CD4-positive, alpha-beta T cell (primary cell): ENCODE measurements at regions not wholly inside any gene's neighbourhood (a gene's known extent, or its start where the extent isn't known, plus 50 kb on each side); places are given as distances from the start of the nearest gene placed in this dataset.

Experiments used
- ATAC-seq: fragments of 200-7000 bp; cut with Tn5 transposase; one replicate; pipeline ENCODE4 v1.10.0; 2022; ENCODE audit warnings: mild to moderate bottlenecking; ENCODE audit not compliant: poor library complexity
- CTCF ChIA-PET: fragments of 350-600 bp; sonication (Branson Sonifier 250); formaldehyde crosslinking; loops from one replicate; lab custom pipeline; 2021; ENCODE audit warnings: antibody characterized with exemption, inconsistent platforms; lab: Charles Lee
- POLR2A ChIA-PET: fragments of 350-600 bp; sonication (Branson Sonifier 250); formaldehyde crosslinking; loops from one replicate; lab custom pipeline; 2021; ENCODE audit warnings: antibody characterized with exemption, inconsistent platforms; lab: Charles Lee
- DNase-seq, 14 experiments: peaks; one replicate each; pipeline ENCODE4 v3.0.0-alpha.2; 2013 to 2020; ENCODE audit warnings: mixed read lengths in 2 of 14
- H3K27ac ChIP-seq, 2 donors: one replicate each; pipeline versions ENCODE4 v1.5.1 to v1.7.0; 2013; ENCODE audit warnings: low read length in 2 of 2, low read depth in 1 of 2, mild to moderate bottlenecking in 1 of 2
- H3K27me3 ChIP-seq, 2 experiments: 1 replicate in 1 of 2; 2 replicates in 1 of 2; pipeline versions ENCODE4 v1.6.1 to v1.7.0; 2013; ENCODE audit warnings: low read length in 2 of 2, control low read depth in 1 of 2, mild to moderate bottlenecking in 1 of 2, moderate library complexity in 1 of 2; ENCODE audit not compliant: insufficient read depth in 2 of 2, control insufficient read depth in 1 of 2
- H3K36me3 ChIP-seq: one replicate; pipeline ENCODE4 v1.6.1; 2013; ENCODE audit warnings: low read length, control low read depth; ENCODE audit not compliant: insufficient read depth
- H3K4me1 ChIP-seq: one replicate; pipeline ENCODE4 v1.6.1; 2013; ENCODE audit warnings: low read length, control low read depth; ENCODE audit not compliant: insufficient read depth
- H3K4me3 ChIP-seq: one replicate; pipeline ENCODE4 v1.5.1; 2013; ENCODE audit warnings: mild to moderate bottlenecking, low read length, moderate library complexity
- H3K9me3 ChIP-seq, 2 experiments: 1 replicate in 1 of 2; 2 replicates in 1 of 2; pipeline versions ENCODE4 v1.6.1 to v1.7.0; 2013; ENCODE audit warnings: low read length in 2 of 2, mild to moderate bottlenecking in 2 of 2, control low read depth in 1 of 2, moderate library complexity in 1 of 2; ENCODE audit not compliant: control insufficient read depth in 1 of 2, insufficient read depth in 1 of 2
- H3K27ac Mint-ChIP-seq: one replicate; pipeline ENCODE4 v1.8.0; 2020; ENCODE audit warnings: mixed read lengths
- H3K27me3 Mint-ChIP-seq: one replicate; pipeline ENCODE4 v1.8.0; 2021; ENCODE audit warnings: mixed read lengths
- H3K36me3 Mint-ChIP-seq: one replicate; pipeline ENCODE4 v1.8.0; 2021; ENCODE audit warnings: low read depth, mixed read lengths
- H3K4me1 Mint-ChIP-seq: one replicate; pipeline ENCODE4 v1.8.0; 2021; ENCODE audit warnings: low read depth, mixed read lengths
- H3K4me3 Mint-ChIP-seq: one replicate; pipeline ENCODE4 v1.8.0; 2020; ENCODE audit warnings: mild to moderate bottlenecking, mixed read lengths
- H3K9me3 Mint-ChIP-seq: one replicate; pipeline ENCODE4 v1.8.0; 2020; ENCODE audit warnings: mixed read lengths
- CTCF ChIP-seq: fragments of 200-600 bp; IDR thresholded peaks from one replicate; pipeline ENCODE4 v1.8.0; 2022; ENCODE audit warnings: antibody characterized with exemption, mild to moderate bottlenecking
- intact Hi-C, 2 experiments: fragments of 100-400 bp; cut with DNase I in 1 of 2; cut with micrococcal nuclease in 1 of 2; formaldehyde crosslinking; loops; one replicate each; pipeline versions ENCODE4 v1.15.1 to v1.9.0; 2023 to 2025; cut with DNase I, micrococcal nuclease

DNA sequence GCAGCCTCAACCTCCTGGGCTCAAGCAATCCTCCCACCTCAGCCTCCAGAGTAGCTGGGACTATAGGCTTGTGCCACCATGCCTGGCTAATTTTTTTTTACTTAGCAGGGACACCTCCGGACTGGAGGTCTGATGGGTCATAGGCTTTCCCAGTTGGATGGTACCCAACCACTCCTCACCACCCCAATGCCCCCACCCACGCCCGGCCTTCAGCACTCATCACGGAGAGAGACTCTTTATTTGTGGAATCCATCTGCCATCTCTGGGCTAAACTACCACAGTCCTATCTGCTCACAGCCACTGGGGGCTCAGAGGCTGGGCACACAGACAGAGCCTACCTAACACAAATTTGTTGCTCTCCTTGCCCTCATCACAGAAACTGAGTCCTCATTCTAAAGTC lies 58.3 kb upstream of the STXBP1 start:
- no peak for DNase-seq
- intact Hi-C loops = no loop called here

DNA sequence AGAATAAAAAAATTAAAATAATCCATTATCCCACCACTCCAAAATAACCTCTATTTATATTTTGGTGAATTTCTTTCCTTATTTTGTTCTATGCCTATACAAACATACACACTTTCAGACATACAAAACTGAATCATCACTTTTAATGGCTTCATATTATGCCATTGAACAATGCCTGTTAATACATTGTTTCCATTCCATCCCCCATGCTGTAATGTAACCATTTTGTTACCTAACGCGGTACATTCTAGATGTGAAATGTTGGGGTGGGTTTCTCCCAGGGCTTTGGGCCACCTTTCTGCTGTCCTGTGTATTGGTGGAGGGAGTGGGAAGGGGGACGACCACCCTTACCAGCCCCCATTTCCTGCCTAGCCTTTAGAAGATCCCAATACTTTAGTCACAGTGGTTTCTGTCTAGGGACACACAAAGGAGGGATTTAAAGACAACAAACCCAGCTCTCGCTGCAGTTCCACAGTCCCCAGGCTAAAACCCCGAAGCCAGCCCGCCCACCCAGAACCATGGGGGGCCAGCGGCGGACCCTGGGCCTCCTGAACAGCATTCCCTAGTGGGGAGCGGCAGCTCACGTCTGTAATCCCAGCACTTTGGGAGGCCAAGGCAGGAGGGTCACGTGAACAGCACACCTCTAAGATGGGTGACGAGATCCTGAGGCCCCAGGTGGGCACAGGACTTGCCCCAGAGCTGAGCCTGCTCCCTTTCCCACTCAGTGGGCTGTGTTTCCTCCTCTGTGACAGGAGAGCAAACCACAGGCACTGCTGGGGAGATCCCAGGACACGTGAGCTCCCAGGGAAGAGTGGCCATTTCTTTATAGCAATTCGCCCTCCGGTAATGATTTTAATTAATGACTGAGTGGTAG lies 56.9 kb upstream of the STXBP1 start:
- ATAC-seq (no peak), DNase-seq (no peak)
- no peak for TF ChIP-seq CTCF
- no peaks in the 10 kb centered on the region for H3K36me3 ChIP-seq
- H3K27me3 Mint-ChIP-seq = no peaks in the 10 kb centered on the region
- no peaks in the 10 kb centered on the region for H3K9me3 Mint-ChIP-seq
- peaks cover 29% of the 10 kb centered on the region for H3K4me1 Mint-ChIP-seq
- no peaks in the 10 kb centered on the region for H3K9me3 ChIP-seq
- intact Hi-C loops = no loop called here
- H3K27me3 ChIP-seq = no peaks in the 10 kb centered on the region
- peak overlapping the region in 1 of 2 donors; percentile 68 for H3K27ac ChIP-seq
- peaks cover 58% of the 10 kb centered on the region for H3K4me1 ChIP-seq
- ChIA-PET POLR2A (interaction anchor here (1.6 kb wide), 1 partner anchor 104 kb away, joined by 3 read pairs; the partner anchor contains the start of genes LRSAM1 and RPL12), CTCF (no interaction called here)
- no peak overlapping the region for H3K4me3 ChIP-seq
- no peaks in the 10 kb centered on the region for H3K36me3 Mint-ChIP-seq
- no peak overlapping the region for H3K27ac Mint-ChIP-seq
- no peak overlapping the region for H3K4me3 Mint-ChIP-seq

More for the DNA sequence above, 58.3 kb upstream of the STXBP1 start:
- H3K9me3 Mint-ChIP-seq = no peaks in the 10 kb centered on the region
- H3K36me3 Mint-ChIP-seq = no peaks in the 10 kb centered on the region
- ChIA-PET POLR2A (no interaction called here), CTCF (no interaction called here)
- no peak overlapping the region for H3K4me3 ChIP-seq
- no peak overlapping the region for H3K27ac Mint-ChIP-seq
- peaks cover 2% of the 10 kb centered on the region for H3K36me3 ChIP-seq
- peaks cover 46% of the 10 kb centered on the region for H3K4me1 ChIP-seq
- no peak overlapping the region for H3K4me3 Mint-ChIP-seq
- no peak for ATAC-seq
- no peaks in the 10 kb centered on the region for H3K27me3 ChIP-seq
- TF ChIP-seq CTCF = no peak
- H3K9me3 ChIP-seq = no peaks in the 10 kb centered on the region
- peaks cover 27% of the 10 kb centered on the region for H3K4me1 Mint-ChIP-seq
- H3K27ac ChIP-seq = no peak overlapping the region
- no peaks in the 10 kb centered on the region for H3K27me3 Mint-ChIP-seq

- peaks cover 29% of the 10 kb centered on the region for H3K4me1 Mint-ChIP-seq
- peak overlapping the region; percentile 48 for H3K4me3 Mint-ChIP-seq
- Histone ChIP-seq H3K36me3 (no peaks in the 10 kb centered on the region), H3K4me1 (peaks cover 67% of the 10 kb centered on the region), H3K27ac (peak overlapping the region in 1 of 2 donors; percentile 68), H3K27me3 (no peaks in the 10 kb centered on the region), H3K9me3 (no peaks in the 10 kb centered on the region), H3K4me3 (no peak overlapping the region)
- intact Hi-C loops = no loop called here
- H3K9me3 Mint-ChIP-seq = no peaks in the 10 kb centered on the region
- H3K27ac Mint-ChIP-seq = peak overlapping the region; percentile 47
- TF ChIP-seq CTCF = no peak
- ATAC-seq = peak; percentile 77
- DNase-seq = peak; percentile 12 to 83 (median 46)
- no peaks in the 10 kb centered on the region for H3K36me3 Mint-ChIP-seq
- POLR2A ChIA-PET = interaction anchor here (1.4 to 1.6 kb wide), 2 partner anchors 52 to 105 kb away, joined by 3 read pairs; partner anchors contain the start of genes LRSAM1 and RPL12
- no peaks in the 10 kb centered on the region for H3K27me3 Mint-ChIP-seq
- CTCF ChIA-PET = interaction anchor here (0.8 kb wide), 1 partner anchor 314 kb away, joined by 3 read pairs; no protein-coding TSS in a partner anchor
Measured at GRCh38 chr9:127555840-127556820, 55.9 kb upstream of the STXBP1 start.
